ENCODE measurements at regions not wholly inside any gene's neighbourhood (a gene's known extent, or its start where the extent isn't known, plus 50 kb on each side); places are given as distances from the start of the nearest gene placed in this dataset.
"Not testable (repeated sequence)": the region's sequence is repeated elsewhere in the genome, so short reads cannot be mapped to it uniquely, and the experiment has no call there.

DNA sequence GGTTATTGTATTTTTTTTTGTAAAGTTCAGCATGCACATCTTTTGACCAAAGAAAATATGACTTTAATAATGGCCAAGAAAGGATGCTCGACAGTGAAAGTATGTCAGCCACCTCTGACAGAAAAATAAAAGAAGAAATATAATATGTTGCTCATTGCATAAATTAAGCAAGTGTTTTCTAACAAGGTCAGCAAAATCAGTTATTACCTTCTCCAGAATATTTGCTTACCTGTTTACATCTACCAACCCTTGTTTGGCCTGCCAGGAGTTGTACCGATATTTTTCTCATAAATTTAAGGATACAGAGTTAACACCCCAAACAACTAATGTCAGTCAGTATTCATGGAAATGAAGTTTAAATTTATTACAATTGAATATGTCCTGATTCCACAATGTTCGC is 685.4 kb downstream of the PLA2G4A start:
- no peak for DNase-seq (ENCODE audit: low read depth, low spot score)

DNA sequence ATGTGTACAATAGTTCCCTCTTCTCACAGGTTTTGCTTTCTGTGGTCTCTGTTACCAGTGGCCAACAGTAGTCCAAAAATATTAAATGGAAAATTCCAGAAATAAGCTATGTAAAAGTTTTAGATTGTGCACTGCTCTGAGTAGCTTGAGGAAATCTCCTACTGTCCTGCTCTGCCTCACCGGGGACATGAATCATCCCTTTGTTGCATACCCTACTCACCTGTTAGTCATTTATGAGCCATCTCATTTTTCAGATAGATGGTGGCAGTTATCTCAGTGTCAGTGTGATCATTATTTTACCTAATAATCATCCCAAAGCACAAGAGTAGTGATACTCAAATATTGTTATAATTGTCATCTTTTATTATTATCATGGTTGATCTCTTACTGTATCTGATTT is 688.1 kb downstream of the PLA2G4A start:
- DNase-seq (ENCODE audit: low read depth, low spot score) = no peak

DNA sequence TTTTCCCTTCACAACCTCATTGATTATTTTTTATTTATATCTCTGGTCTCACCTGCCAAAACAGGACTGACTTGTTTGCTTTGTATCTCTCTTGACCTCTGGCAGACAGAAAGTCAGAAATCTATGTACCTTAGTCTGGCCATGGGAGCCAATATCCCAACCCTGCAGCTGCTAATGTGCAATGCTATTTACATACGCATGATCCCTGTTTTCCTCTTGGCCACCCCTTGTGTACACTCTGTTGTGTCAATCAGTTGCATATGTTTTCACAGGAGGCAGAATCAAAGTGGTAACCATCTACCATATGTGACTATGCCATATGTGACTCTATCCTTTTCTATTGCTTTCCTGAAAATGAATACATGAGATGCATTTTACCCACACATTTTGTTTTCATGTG is 688.8 kb downstream of the PLA2G4A start:
- no peak for DNase-seq (ENCODE audit: low read depth, low spot score)

DNA sequence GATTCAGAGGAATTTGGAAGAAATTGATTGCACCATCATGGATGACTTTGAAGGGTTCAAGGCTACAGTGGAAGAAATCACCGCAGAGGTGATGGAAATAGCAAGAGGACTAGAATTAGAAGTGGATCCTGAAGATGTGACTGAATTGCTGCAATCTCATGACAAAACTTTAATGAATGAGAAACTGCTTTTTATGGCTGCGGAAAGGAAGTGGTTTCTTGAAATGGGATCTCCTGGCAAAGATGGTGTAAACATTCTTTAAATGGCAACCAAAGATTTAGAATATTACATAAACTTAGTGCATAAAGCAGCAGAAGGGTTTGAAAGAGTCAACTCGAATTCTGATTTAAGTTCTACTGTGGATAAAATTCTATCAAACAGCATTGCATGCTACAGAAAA is 698.6 kb downstream of the PLA2G4A start:
- no peak for DNase-seq (ENCODE audit: low read depth, low spot score)

DNA sequence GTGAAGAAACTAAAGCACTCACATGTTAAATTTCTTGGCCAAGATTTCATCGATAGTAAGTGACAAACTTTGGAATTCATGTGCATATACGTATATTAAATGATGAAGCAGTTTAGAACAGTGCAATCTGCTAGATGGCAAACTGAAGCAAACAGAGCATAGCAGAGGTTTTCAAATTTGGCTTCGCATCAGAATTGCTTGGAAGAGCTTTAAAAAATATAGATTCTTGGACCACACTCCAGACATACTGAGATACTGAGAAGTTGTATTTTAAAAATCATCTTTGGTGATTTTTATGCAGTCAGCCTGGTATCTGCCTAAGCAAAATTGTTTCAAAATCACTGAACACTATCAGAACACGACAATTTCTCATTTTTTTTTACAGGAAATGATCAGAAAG is 709.2 kb downstream of the PLA2G4A start:
- no peak for DNase-seq (ENCODE audit: low read depth, low spot score)

DNA sequence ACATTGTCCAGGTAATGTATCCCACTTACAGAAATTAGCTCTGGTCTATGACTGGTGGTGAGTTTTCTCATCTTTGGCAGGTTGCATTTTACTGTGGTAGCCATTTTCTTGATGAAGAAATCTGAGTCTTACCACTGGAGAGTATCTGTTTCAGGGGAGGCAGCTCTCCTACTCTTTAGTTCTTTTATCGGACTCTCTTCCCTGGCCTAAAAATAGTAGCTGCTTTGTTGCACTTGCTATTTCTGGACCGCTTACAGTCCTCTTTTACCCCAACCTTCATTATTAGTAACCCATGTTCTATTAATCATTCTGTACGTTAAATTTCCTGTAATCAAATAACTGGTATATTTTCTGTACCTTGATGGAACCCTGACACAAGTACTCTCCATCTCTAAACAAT is 720.8 kb downstream of the PLA2G4A start:
- DNase-seq (ENCODE audit: low read depth, low spot score) = no peak

DNA sequence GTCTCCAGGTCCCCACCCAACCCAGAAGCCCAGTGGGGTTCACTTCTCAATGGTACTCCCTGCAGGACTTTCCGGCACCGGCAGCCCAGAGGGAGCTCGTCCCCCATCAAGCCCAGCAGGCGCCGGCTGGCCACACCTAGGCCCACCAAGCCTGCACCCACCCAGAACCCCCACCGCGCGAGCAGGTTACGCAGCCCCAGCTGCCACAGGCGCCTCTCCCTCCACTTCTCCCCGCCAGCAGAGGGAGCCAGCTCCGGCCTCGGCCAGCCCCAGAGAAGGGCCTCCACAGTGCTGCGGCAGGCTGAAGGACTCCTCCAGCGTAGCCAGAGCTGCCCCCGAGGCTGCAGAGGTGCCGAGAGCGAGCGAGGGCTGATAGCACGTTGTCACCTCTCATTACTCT is 722.3 kb downstream of the PLA2G4A start:
- no peak for DNase-seq (ENCODE audit: low read depth, low spot score)

DNA sequence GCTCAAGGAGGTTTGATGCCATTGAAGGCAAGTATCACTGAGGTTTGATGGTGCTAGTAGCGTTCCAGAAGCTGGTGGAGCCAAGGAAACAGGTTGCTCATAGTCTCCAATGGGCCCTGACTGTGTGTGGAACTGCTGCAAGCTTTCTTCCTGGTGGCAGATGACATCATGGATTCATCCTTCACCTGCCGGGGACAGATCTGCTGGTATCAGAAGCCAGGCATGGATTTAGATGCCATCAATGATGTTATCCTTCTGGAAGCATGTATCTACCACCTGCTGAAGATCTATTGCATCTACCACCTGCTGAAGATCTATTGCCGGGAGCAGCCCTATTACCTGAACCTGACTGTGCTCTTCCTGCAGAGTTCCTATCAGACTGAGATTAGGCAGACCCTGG is 734.4 kb downstream of the PLA2G4A start:
- no peak for DNase-seq (ENCODE audit: low read depth, low spot score)

DNA sequence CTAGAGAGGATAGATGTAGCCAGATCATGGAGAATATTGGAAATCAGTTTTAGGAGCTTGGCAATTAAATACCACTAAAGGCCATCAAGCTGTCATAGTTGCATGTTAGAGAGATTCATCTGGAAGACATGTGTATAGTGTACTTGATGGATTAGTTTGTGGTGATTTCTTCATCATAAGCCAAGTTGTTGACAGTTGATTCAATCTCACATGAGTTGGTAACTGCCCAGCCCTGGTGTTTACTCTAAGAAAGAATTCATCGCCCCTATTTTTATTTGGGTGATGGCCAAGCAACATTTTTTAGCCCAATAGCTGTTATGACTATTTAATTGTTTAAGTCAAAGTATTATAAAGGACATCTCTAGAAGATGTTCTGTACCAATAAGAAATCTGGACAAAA is 737.6 kb downstream of the PLA2G4A start:
- no peak for DNase-seq (ENCODE audit: low read depth, low spot score)

DNA sequence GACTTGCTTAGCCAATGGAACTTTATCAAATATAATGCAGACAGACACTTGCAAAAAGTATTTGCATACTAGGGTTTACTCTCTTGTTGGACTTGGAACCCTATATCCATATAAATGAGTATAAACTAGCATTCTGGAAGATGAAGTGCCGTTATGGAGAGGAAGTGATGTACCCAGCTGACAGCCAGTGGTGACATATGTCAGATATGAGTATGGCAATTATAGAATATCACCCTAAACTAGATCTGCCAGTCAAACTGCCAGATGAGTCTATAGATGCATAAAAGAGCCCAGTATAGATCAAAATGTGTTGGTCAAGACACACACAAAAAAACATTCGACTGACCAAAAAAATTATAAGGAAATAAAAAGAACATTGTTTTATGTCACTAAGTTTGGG is 739.3 kb downstream of the PLA2G4A start:
- DNase-seq (ENCODE audit: low read depth, low spot score) = no peak

DNA sequence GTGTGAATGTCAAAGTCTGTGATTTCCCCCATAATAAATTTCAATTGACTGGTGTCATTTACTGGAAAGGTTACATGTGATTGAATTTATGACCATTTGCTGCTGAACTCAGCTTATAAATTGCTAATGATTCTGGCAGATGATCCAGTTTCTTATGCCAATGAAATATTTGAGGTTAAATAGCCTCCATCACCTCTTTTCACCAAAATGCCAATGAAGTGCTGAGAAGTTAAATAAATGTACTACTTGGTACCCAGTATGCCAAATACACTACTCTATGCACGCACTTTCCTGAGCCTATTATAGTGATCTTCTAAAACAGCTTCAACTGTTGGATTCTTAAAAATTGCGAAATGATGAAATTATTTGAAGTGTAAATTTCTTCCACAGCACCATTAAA is 741.4 kb downstream of the PLA2G4A start:
- DNase-seq (ENCODE audit: low read depth, low spot score) = no peak

DNA sequence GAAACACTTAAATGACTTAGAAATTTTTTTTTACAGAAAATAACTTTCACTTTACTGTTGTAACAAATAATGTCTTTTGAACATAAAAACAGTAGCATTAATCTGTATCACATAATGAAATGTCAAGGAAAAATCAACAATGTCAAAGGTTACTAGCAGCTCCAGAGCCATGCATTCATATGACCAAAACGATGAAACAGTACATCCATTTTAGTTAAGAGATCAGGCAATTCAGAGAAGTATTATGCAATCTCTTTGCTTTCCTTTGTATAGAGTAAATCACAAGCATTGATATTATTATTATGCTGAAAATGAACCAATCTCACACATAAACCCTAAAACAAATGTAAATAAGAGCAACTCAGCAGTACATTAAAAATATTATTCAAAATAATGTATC is 748.9 kb downstream of the PLA2G4A start:
- no peak for DNase-seq (ENCODE audit: low read depth, low spot score)

DNA sequence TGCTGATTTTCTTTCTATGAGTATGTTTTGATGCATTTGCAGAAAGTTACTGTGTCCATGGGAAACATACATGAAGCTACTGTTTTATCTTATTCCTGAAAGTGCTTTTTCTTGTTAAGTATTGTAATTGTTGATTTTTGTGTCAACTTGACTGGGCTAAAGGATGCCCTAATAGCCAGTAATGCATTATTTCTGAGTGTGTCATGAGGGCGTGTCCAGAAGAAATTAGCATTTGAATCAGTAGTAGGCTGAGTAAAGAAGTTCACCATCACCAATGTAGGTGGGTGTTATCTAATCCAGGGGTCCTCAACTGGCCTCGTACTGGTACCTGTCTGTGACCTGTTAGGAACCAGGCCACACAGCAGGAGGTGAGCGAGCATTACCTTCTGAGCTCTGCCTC is 760.2 kb downstream of the PLA2G4A start:
- peak; percentile 2 for DNase-seq (ENCODE audit: low read depth, low spot score)

DNA sequence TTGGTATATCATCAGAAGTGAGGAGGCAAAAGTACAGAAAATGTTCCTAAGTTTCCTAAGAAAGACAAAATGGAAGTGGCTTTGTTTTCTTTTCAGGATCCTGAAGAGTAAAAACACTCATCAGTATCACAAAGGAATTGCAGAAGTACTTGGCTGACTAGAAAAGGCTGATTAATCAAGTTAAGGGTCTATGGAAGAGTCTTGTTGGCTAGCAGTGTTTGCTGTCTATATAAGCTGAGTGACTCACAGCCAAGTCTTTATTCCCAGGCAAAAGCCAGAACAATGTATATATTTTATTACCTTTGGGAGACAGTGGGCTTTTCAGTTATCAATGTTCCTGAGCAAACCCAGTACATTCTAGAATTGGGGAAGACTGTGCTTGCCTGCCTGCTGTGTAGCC is 777.0 kb downstream of the PLA2G4A start:
- DNase-seq (ENCODE audit: low read depth, low spot score) = no peak

DNA sequence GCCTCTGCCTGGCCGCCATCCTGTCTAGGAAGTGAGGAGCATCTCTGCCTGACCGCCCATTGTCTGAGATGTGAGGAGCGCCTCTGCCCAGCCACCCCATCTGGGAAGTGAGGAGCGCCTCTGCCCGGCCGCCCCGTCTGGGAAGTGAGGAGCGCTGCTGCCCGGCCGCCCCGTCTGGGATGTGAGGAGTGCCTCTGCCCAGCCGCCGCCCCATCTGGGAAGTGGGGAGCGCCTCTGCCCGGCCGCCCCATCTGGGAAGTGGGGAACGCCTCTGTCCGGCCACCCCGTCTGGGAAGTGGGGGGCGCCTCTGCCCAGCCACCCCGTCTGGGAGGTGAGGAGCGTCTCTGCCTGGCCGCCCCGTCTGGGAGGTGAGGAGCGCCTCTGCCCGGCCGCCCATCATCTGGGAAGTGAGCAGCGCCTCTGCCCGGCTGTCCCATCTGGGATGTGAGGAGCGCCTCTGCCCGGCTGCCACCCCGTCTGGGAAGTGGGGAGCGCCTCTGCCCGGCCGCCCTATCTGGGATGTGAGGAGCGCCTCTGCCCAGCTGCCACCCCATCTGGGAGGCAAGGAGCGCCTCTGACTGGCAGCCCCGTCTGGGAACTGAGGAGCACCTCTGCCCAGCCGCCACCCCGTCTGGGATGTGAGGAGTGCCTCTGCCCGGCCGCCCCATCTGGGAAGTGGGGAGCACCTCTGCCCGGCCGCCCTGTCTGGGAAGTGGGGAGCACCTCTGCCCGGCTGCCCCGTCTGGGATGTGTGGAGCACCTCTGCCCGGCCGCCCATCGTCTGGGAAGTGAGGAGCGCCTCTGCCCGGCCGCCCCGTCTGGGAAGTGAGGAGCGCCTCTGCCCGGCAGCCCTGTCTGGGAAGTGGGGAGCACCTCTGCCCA is 787.3 kb downstream of the PLA2G4A start:
- DNase-seq (ENCODE audit: low read depth, low spot score) = not testable (repeated sequence)

DNA sequence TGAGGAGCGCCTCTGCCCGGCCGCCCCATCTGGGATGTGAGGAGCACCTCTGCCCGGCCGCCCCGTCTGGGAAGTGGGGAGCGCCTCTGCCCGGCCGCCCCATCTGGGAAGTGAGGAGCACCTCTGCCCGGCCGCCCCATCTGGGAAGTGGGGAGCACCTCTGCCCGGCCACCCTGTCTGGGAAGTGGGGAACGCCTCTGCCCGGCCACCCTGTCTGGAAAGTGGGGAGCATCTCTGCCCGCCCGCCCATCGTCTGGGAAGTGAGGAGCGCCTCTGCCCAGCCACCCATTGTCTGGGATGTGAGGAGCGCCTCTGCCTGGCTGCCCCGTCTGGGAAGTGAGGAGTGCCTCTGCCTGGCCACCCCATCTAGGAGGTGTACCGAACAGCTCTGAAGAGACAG is 788.1 kb downstream of the PLA2G4A start:
- not testable (repeated sequence) for DNase-seq (ENCODE audit: low read depth, low spot score)

DNA sequence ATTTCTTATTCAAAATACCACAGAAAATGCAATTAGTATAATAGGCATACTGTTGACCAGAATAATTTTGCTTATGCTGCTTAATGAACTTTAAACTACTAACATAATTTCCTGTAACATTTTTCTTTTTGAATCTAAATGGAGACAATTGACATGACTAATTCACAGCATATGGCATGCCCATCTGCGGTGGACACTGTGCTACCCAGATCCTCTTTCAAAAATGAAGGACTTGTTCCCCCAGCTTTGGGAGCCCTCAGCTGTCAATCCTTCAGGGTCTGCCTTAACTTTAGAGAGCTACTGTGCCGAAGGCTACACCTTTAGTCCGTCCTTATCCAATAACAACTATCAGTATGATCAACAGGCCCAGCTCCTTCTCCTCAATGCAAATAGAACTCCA is 789.0 kb downstream of the PLA2G4A start:
- no peak for DNase-seq (ENCODE audit: low read depth, low spot score)

DNA sequence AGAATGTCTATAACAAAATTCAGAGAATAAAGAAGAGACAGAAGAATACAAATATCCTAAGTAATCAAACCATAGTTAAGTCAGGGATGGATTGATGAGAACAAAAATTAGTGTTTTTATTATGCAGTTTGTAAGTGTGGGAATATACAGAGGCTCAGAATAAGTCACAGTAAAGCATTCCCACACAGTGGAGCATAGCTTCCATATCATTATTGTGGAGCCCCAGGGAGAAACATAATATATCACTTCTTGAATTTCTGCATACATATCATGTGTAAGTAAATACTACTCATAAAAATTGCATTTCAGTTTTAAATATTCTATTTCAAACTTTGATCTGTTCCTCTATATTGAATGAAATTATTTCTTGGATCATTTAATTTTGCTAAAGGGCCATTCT is 790.4 kb downstream of the PLA2G4A start:
- DNase-seq (ENCODE audit: low read depth, low spot score) = no peak

DNA sequence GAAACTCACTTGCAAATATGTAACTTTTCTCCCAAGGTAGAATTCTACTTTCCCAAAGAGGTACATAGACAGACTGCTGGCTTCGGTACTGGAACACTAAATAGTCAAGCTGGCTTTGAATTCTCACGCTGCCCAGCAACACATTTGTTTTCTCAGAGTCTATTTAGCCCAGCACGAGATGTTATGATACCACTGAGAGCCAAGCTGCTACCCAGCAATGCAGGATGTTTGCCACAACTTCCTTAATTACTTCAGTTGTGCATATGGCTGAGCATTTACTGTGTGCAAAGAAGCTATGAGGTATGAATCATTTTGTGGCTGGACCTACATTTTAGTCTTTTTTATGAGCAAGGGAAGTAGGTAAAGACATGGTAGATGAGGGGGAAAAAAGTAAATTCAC is 793.2 kb downstream of the PLA2G4A start:
- DNase-seq (ENCODE audit: low read depth, low spot score) = peak; percentile 35

DNA sequence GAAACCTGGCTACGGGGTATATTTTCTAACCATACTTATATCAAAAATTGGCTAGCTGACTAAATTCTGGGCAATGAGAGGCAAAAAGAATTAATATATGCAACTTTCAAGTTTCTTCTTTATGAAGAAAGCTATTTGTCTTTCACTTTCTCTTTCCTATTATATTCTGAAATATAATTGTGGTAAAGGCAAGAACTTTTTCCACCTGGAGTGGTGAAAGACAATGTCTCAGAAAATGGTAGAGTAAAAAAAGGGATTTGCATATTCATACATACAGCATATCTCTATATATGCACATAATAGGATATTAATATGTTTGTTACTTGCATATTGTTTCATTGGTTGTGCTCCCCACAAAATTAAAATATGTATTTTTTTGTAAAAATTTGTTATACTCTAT is 793.8 kb downstream of the PLA2G4A start:
- no peak for DNase-seq (ENCODE audit: low read depth, low spot score)

DNA sequence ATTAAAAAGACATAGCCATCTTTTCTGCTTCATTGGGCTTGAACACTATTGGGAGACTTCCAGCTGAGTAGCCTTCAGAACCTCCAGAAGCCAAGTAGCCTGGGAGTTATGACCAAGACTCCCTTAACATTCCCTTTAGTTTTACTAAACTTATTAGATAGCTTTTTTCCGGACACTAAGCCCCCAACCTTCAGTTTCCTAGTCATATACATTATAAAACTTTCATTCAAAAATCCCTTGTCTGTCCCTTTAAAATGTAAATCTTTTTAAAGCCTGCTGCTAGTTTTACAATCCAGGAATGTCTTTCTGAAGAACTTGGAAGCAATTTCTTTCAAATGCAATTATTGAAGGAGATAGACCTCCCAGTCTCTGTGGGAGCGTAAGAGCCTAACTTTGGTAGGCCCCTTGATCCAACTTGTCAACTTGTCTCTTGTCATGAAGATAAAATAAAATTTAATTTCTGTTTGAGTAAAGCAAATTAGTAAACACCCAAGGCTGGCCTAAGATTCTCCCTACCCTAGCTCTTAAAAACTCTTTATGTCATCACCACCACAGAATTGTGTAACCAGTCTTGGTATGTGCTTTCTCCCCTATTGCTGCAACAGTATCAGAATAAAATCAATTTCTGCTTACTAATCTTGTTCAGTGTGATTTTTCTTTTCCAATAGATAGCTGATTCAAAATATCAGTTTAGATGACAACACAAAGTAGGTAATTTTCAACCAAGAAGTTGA is 796.2 kb downstream of the PLA2G4A start:
- no peak for DNase-seq (ENCODE audit: low read depth, low spot score)

DNA sequence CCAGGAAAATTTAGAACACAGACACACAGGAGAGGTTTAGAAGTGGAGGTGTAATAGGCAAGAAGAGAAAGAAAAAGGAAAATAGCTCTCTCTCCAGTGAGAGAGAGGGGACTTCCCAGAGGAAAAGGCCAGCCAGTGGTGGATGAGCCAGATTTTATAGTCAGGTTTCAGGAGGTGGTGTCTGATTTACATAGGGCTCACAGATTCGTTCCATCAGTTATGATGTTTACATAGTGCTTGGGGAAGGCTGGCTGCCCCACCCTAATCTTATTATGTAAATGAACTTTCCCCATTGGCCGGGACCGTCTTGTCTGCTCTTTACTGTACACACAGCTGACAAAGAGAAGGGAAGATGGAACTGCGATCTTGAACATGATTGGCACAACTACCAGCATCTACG is 797.3 kb downstream of the PLA2G4A start:
- no peak for DNase-seq (ENCODE audit: low read depth, low spot score)

DNA sequence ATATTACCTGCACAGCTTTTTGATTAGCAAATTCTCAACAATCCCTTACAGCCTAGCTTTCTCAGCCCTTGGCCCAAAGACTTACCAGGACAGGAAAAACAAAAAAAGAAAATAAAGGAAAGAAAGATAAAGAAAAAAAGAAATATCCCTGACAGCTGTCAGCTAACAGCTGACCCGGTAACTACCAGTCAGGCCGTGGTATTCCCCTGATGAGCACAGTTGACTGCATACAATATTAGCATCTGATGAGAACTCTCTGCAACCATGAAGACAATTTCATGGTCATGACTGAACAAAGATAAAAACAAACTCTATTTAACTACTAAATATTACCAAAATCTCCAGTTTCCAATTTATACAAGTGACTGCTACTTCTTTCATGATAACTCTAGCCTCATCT is 798.8 kb downstream of the PLA2G4A start:
- DNase-seq (ENCODE audit: low read depth, low spot score) = no peak
